K562 (cell line): ENCODE measurements at regions not wholly inside any gene's neighbourhood (a gene's known extent, or its start where the extent isn't known, plus 50 kb on each side); places are given as distances from the start of the nearest gene placed in this dataset.

Experiments
- ATAC-seq: fragments of 200-7000 bp; cut with Tn5 transposase; 3 replicates; pipeline ENCODE4 v1.9.1; 2020; ENCODE audit warnings: moderate library complexity
- BruUV-seq: library from RNA; stranded (reverse); fragments of 400-500 nt; replicated peaks from 2 replicates; lab custom pipeline; 2021; lab: Mats Ljungman, UMichigan
- CTCF ChIA-PET: fragments of 300-600 bp; formaldehyde crosslinking; extraction: SDS; loops from one replicate; lab custom pipeline; 2021; ENCODE audit warnings: low intra/inter-chr PET ratio; lab: Yijun Ruan, JAX
- POLR2A ChIA-PET: fragments of 300-600, 350-650 bp; sonication (Branson Sonifier 250); formaldehyde crosslinking; extraction: SDS; loops from one replicate; lab custom pipeline; 2021; ENCODE audit warnings: antibody characterized with exemption, inconsistent platforms; lab: Yijun Ruan, JAX
- DNase-seq, 4 experiments: peaks; one replicate each; pipeline versions ENCODE4 v3.0.0 to v3.0.0-alpha.2; 2011 to 2018; ENCODE audit warnings: low spot score in 3 of 4, mixed read lengths in 3 of 4; ENCODE audit errors: extremely low read depth in 1 of 4
- FAIRE-seq: peaks from 2 replicates; lab custom pipeline; 2011; peaks lifted over from hg19 to GRCh38; lab: Jason Lieb, UNC
- H2AFZ ChIP-seq: 2 replicates; pipeline ENCODE4 v1.6.0; 2011; ENCODE audit warnings: low read depth, low read length, control low read depth, inconsistent platforms
- H3K27ac ChIP-seq: fragments of 200-600 bp; 3 replicates; pipeline ENCODE4 v1.8.0; 2011; ENCODE audit warnings: low read depth, mild to moderate bottlenecking, control low read depth, inconsistent platforms, low read length, moderate library complexity, mixed read lengths; ENCODE audit errors: extremely low read depth
- H3K27me3 ChIP-seq, 2 experiments: fragments of 300-600 bp in 1 of 2; 2 replicates in 1 of 2; 3 replicates in 1 of 2; pipeline versions ENCODE4 v1.6.0 to v1.8.0; 2011; ENCODE audit warnings: inconsistent platforms in 2 of 2, low read length in 2 of 2, mild to moderate bottlenecking in 1 of 2, mixed read lengths in 1 of 2, moderate library complexity in 1 of 2; ENCODE audit not compliant: control insufficient read depth in 2 of 2, insufficient read depth in 2 of 2
- H3K36me3 ChIP-seq: fragments of 300-600 bp; 3 replicates; pipeline ENCODE4 v1.8.0; 2011; ENCODE audit warnings: mild to moderate bottlenecking, low read length, inconsistent platforms; ENCODE audit not compliant: control insufficient read depth, insufficient read depth
- H3K4me1 ChIP-seq, 2 experiments: fragments of 200-600 bp in 1 of 2; replicated peaks in 1 of 2; 2 replicates in 1 of 2; 3 replicates in 1 of 2; pipeline versions ENCODE4 v1.5.1 to v1.8.0; 2011; ENCODE audit warnings: inconsistent platforms in 2 of 2, low read length in 2 of 2, mild to moderate bottlenecking in 1 of 2, mixed read lengths in 1 of 2, moderate library complexity in 1 of 2; ENCODE audit not compliant: control insufficient read depth in 2 of 2, insufficient read depth in 2 of 2
- H3K4me2 ChIP-seq: 2 replicates; pipeline ENCODE4 v1.6.1; 2011; ENCODE audit warnings: low read length, control low read depth, inconsistent platforms, mixed read lengths; ENCODE audit not compliant: insufficient read depth
- H3K4me3 ChIP-seq: fragments of 200-600 bp; sonication (generic), shearing (Covaris generic); 2 replicates; pipeline ENCODE4 v1.5.1; 2016; ENCODE audit warnings: control low read depth, inconsistent platforms
- H3K79me2 ChIP-seq: fragments of 200-600 bp; 3 replicates; pipeline ENCODE4 v1.8.0; 2011; ENCODE audit warnings: low read length, inconsistent platforms; ENCODE audit not compliant: control insufficient read depth, insufficient read depth
- H3K9ac ChIP-seq, 2 experiments: 2 replicates each; pipeline versions ENCODE4 v1.6.0 to v1.6.1; 2011; ENCODE audit warnings: low read depth in 2 of 2, low read length in 2 of 2, control low read depth in 1 of 2, inconsistent platforms in 1 of 2, mild to moderate bottlenecking in 1 of 2, mixed read lengths in 1 of 2; ENCODE audit not compliant: insufficient read depth in 1 of 2
- H3K9me1 ChIP-seq: one replicate; pipeline ENCODE4 v1.6.0; 2011; ENCODE audit warnings: inconsistent platforms, mild to moderate bottlenecking, low read length, moderate library complexity; ENCODE audit not compliant: control insufficient read depth, insufficient read depth
- H3K9me3 ChIP-seq: replicated peaks from 2 replicates; pipeline ENCODE4 v1.5.1; 2011; ENCODE audit warnings: low read depth, low read length, inconsistent platforms; ENCODE audit not compliant: control insufficient read depth, insufficient read depth
- H4K20me1 ChIP-seq: replicated peaks from 2 replicates; pipeline ENCODE4 v1.6.1; 2011; ENCODE audit warnings: low read length, inconsistent platforms, mixed read lengths; ENCODE audit not compliant: control insufficient read depth, insufficient read depth
- CSDE1 ChIP-seq, 2 experiments: fragments of 450-650 bp; IDR thresholded peaks; 2 replicates each; pipeline ENCODE4 v1.6.1; 2016; ENCODE audit warnings: mild to moderate bottlenecking in 1 of 2
- HEY1 ChIP-seq: fragments of 250-450 bp; sonication (Bioruptor Pico); IDR thresholded peaks from 2 replicates; pipeline ENCODE4 v1.5.0; 2020; ENCODE audit warnings: mild to moderate bottlenecking, moderate library complexity, borderline replicate concordance
- NFRKB ChIP-seq: fragments of 450-650 bp; IDR thresholded peaks from 2 replicates; pipeline ENCODE4 v1.6.1; 2016; ENCODE audit warnings: low read depth
- NUFIP1 ChIP-seq: fragments of 450-650 bp; IDR thresholded peaks from 2 replicates; pipeline ENCODE4 v1.6.1; 2018; ENCODE audit not compliant: partially characterized antibody
- POLR2AphosphoS2 ChIP-seq: IDR thresholded peaks from 2 replicates; pipeline ENCODE4 v1.6.1; 2012; ENCODE audit warnings: low read length, improper control_type of control experiment
- ZNF23 ChIP-seq: fragments of 250-450 bp; sonication (Bioruptor Pico); IDR thresholded peaks from 2 replicates; pipeline ENCODE4 v1.4.0; 2020; ENCODE audit warnings: mild to moderate bottlenecking
- ZNF699 ChIP-seq: fragments of 250-450 bp; sonication (Bioruptor Pico); IDR thresholded peaks from 2 replicates; pipeline ENCODE4 v1.8.0; 2021; ENCODE audit warnings: mild to moderate bottlenecking, moderate library complexity; ENCODE audit not compliant: insufficient replicate concordance
- ZNF766 ChIP-seq: fragments of 200-800 bp; sonication (Bioruptor generic); conservative IDR thresholded peaks from 2 replicates; pipeline ENCODE4 v1.6.1; 2016; ENCODE audit warnings: missing genetic modification characterization, missing compliant biosample characterization
- WGBS: fragments of 100-300 bp; shearing (Covaris generic); methylation state at CpG from one replicate; pipeline ENCODE4 v1.1.6; 2016; ENCODE audit warnings: low coverage, mixed read lengths; ENCODE audit not compliant: insufficient coverage; ENCODE audit errors: missing lambda C conversion rate; 5-methylcytosine and 5-hydroxymethylcytosine counted together
- in situ Hi-C: fragments of 300-500 bp; cut with MboI; formaldehyde crosslinking; loops from 4 replicates; pipeline ENCODE4 v1.15.0; 2018; ENCODE audit warnings: inconsistent platforms, mixed read lengths
- intact Hi-C: fragments of 100-400 bp; cut with micrococcal nuclease; formaldehyde crosslinking; loops from 2 replicates; pipeline ENCODE4 v1.14.2; 2022
- TF ChIP-seq, protein P1 (sequence below), 3 experiments: fragments of 200-800 bp in 1 of 3; sonication (Bioruptor generic) in 1 of 3; sonication (generic) in 1 of 3; formaldehyde crosslinking in 1 of 3; IDR thresholded peaks; 2 replicates each; pipeline versions ENCODE4 v1.6.1 to v1.8.0; 2016 to 2022; ENCODE audit warnings: mild to moderate bottlenecking in 2 of 3, missing compliant biosample characterization in 2 of 3, missing genetic modification characterization in 2 of 3, missing genetic modification reagents in 1 of 3
- TF ChIP-seq, protein P2 (sequence below): fragments of 450-650 bp; IDR thresholded peaks from 2 replicates; pipeline ENCODE4 v1.6.1; 2014; ENCODE audit warnings: low read depth, mild to moderate bottlenecking, moderate library complexity, borderline replicate concordance
- TF ChIP-seq, protein P3 (sequence below): sonication (generic); formaldehyde crosslinking; IDR thresholded peaks from 2 replicates; pipeline ENCODE4 v1.8.0; 2022; ENCODE audit warnings: mild to moderate bottlenecking, missing genetic modification reagents

DNA sequence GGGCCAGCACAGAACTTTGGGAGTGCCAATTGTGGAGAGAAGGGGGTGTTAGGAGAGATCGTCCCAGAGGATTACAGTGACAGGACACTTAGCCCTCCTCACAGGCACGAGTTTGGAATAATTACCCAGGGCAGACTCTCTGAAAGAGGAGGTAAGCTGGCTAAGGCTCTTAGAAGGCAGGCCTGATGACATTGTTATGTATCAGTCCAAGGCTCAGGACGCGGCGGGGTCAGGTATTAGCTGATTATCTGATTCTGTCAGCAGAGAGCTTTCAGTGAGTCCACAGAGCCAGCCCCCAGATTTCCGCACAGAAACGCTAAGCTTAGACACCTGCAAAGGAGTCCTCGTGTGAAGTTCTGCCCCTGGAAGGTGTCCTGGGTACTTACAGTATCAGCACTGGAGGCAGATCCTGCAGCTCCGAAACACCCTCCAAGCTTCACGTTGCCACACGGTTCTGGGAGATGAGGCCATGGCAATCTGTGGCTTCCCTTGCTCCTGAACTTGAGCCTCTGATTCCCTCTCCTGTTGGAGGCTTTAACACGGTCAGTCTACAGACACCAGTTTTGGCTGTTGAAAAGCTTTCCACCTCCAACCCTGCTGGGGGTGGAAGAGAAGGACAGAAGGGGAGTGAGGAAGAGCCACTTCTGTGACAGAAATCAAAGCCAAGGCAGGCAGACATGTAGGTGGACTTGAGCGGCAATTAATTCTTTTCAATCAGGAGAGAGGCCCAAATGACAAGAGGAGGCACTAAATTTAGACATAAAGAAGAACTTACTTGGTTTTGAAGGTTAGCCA is 123.6 kb upstream of the CADM1 start:
- no peak for FAIRE-seq
- Histone ChIP-seq H3K36me3 (no peaks in the 10 kb centered on the region), H3K79me2 (no peaks in the 10 kb centered on the region), H4K20me1 (no peaks in the 10 kb centered on the region), H3K9me1 (no peaks in the 10 kb centered on the region), H3K9ac (no peak overlapping the region), H3K4me1 (no peaks in the 10 kb centered on the region), H3K4me3 (no peak overlapping the region), H3K27ac (no peak overlapping the region), H3K4me2 (no peak overlapping the region), H3K27me3 (peaks cover 0 to 11% of the 10 kb centered on the region in 2 experiments; a peak in 2 of 5 replicates), H2AFZ (no peak overlapping the region), H3K9me3 (no peaks in the 10 kb centered on the region)
- TF ChIP-seq, protein P1, sequence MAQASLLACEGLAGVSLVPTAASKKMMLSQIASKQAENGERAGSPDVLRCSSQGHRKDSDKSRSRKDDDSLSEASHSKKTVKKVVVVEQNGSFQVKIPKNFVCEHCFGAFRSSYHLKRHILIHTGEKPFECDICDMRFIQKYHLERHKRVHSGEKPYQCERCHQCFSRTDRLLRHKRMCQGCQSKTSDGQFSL (CRISPR knock-in tag; IDR thresholded peaks at IDR 0.05) = no peak
- TF ChIP-seq, protein P1 (tag; IDR thresholded peaks at IDR 0.05) = no peak
- TF ChIP-seq POLR2AphosphoS2 = no peak
- no peak for TF ChIP-seq NUFIP1
- no peak for DNase-seq
- POLR2A ChIA-PET = no interaction called here
- ATAC-seq = no peak
- intact Hi-C loops = no loop called here
- WGBS = 0% methylated on average over 11 of the region's 13 CpGs
- in situ Hi-C loops = no loop called here
- BruUV-seq = no TSS peak
- CTCF ChIA-PET = no interaction called here

DNA sequence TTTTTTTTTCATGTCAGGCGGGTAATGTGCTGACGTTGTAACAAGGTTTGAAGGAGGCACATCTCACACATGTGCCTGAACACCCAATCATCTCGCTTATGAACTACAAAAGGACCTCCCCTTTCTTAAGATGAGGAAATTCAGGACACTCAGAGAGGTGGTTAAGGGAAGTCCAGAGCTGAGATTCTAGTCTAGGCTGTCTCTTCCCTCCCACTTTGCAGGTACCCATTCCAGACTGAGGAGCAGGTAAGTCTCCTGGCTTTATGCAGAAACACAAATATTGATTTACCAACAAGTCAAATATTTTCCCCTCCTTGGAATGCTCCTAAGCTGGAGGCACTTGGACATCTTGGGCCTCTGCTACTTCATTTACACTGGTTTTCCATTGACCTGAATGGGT is 122.9 kb upstream of the CADM1 start:
- Histone ChIP-seq H3K27ac (no peak overlapping the region), H3K4me1 (no peaks in the 10 kb centered on the region), H3K4me2 (no peak overlapping the region), H3K9ac (no peak overlapping the region), H3K79me2 (no peaks in the 10 kb centered on the region), H4K20me1 (no peaks in the 10 kb centered on the region), H3K27me3 (peaks cover 0 to 11% of the 10 kb centered on the region in 2 experiments; a peak in 2 of 5 replicates), H3K4me3 (no peak overlapping the region), H3K9me3 (no peaks in the 10 kb centered on the region), H3K36me3 (no peaks in the 10 kb centered on the region), H2AFZ (no peak overlapping the region), H3K9me1 (no peaks in the 10 kb centered on the region)
- in situ Hi-C loops (no loop called here), intact Hi-C loops (no loop called here)
- ATAC-seq (no peak), DNase-seq (no peak), FAIRE-seq (no peak)
- 0% methylated on average over 2 of the region's 3 CpGs for WGBS
- ChIA-PET POLR2A (no interaction called here), CTCF (no interaction called here)
- no TSS peak for BruUV-seq
- TF ChIP-seq, protein P2, sequence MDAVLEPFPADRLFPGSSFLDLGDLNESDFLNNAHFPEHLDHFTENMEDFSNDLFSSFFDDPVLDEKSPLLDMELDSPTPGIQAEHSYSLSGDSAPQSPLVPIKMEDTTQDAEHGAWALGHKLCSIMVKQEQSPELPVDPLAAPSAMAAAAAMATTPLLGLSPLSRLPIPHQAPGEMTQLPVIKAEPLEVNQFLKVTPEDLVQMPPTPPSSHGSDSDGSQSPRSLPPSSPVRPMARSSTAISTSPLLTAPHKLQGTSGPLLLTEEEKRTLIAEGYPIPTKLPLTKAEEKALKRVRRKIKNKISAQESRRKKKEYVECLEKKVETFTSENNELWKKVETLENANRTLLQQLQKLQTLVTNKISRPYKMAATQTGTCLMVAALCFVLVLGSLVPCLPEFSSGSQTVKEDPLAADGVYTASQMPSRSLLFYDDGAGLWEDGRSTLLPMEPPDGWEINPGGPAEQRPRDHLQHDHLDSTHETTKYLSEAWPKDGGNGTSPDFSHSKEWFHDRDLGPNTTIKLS = no peak
- no peak for TF ChIP-seq HEY1 (CRISPR knock-in tag)
- no peak for TF ChIP-seq ZNF766
- TF ChIP-seq, protein P3, sequence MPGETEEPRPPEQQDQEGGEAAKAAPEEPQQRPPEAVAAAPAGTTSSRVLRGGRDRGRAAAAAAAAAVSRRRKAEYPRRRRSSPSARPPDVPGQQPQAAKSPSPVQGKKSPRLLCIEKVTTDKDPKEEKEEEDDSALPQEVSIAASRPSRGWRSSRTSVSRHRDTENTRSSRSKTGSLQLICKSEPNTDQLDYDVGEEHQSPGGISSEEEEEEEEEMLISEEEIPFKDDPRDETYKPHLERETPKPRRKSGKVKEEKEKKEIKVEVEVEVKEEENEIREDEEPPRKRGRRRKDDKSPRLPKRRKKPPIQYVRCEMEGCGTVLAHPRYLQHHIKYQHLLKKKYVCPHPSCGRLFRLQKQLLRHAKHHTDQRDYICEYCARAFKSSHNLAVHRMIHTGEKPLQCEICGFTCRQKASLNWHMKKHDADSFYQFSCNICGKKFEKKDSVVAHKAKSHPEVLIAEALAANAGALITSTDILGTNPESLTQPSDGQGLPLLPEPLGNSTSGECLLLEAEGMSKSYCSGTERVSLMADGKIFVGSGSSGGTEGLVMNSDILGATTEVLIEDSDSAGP (CRISPR knock-in tag) = no peak
- TF ChIP-seq ZNF23 (CRISPR knock-in tag) = no peak
- TF ChIP-seq CSDE1 (IDR thresholded peaks at IDR 0.05) = no peak
- no peak for TF ChIP-seq NFRKB
- TF ChIP-seq ZNF699 = no peak
